SJCRH30 (cell line): ENCODE measurements at regions not wholly inside any gene's neighbourhood (a gene's known extent, or its start where the extent isn't known, plus 50 kb on each side); places are given as distances from the start of the nearest gene placed in this dataset.

ENCODE experiments used
- DNase-seq, 2 experiments: peaks; one replicate each; pipeline ENCODE4 v3.0.0-alpha.2; 2015 to 2020
- H3K27ac ChIP-seq: fragments of 250-450 bp; sonication (Bioruptor Pico); 2 replicates; pipeline ENCODE4 v1.5.1; 2020; ENCODE audit warnings: mild to moderate bottlenecking, moderate library complexity
- H3K27me3 ChIP-seq: fragments of 250-450 bp; sonication (Bioruptor Pico); 2 replicates; pipeline ENCODE4 v1.5.1; 2020; ENCODE audit warnings: mild to moderate bottlenecking, moderate library complexity
- H3K36me3 ChIP-seq: fragments of 250-450 bp; sonication (Bioruptor Pico); 2 replicates; pipeline ENCODE4 v1.5.1; 2020; ENCODE audit warnings: mild to moderate bottlenecking, moderate library complexity
- H3K4me1 ChIP-seq: fragments of 250-450 bp; sonication (Bioruptor Pico); 2 replicates; pipeline ENCODE4 v1.5.1; 2020; ENCODE audit warnings: mild to moderate bottlenecking, moderate library complexity
- H3K4me3 ChIP-seq: fragments of 250-450 bp; sonication (Bioruptor Pico); 2 replicates; pipeline ENCODE4 v1.5.1; 2020; ENCODE audit warnings: mild to moderate bottlenecking, moderate library complexity
- H3K9me3 ChIP-seq: fragments of 250-450 bp; sonication (Bioruptor Pico); replicated peaks from 2 replicates; pipeline ENCODE4 v1.5.1; 2020; ENCODE audit warnings: mild to moderate bottlenecking, moderate library complexity

GRCh38 chr5:116834796-116835515 lies 260.3 kb upstream of the SEMA6A start:
- Histone ChIP-seq H3K27ac (peak overlapping the region; percentile 46; the same call in 1 of the 2 replicates), H3K4me1 (peaks cover 14% of the 10 kb centered on the region), H3K27me3 (no peaks in the 10 kb centered on the region), H3K36me3 (no peaks in the 10 kb centered on the region), H3K4me3 (no peak overlapping the region), H3K9me3 (no peaks in the 10 kb centered on the region; the same call in 1 of the 2 replicates)
- DNase-seq = peak in 1 of 2 experiments; percentile 17

GRCh38 chr5:116830079-116830478 lies 255.5 kb upstream of the SEMA6A start:
- Histone ChIP-seq H3K9me3 (no peaks in the 10 kb centered on the region; the same call in 1 of the 2 replicates), H3K36me3 (no peaks in the 10 kb centered on the region), H3K27ac (no peak overlapping the region), H3K27me3 (no peaks in the 10 kb centered on the region), H3K4me3 (no peak overlapping the region), H3K4me1 (peaks cover 8% of the 10 kb centered on the region)
- no peak for DNase-seq

- no peak overlapping the region for H3K27ac ChIP-seq
These were observed 252.5 kb upstream of the SEMA6A start for GRCh38 chr5:116827078-116827477.

GRCh38 chr5:116825486-116825885 lies 250.9 kb upstream of the SEMA6A start:
- H3K27me3 ChIP-seq = no peaks in the 10 kb centered on the region
- no peaks in the 10 kb centered on the region for H3K4me1 ChIP-seq
- H3K4me3 ChIP-seq = no peak overlapping the region
- DNase-seq = no peak
- no peaks in the 10 kb centered on the region; the same call in 1 of the 2 replicates for H3K9me3 ChIP-seq
- no peak overlapping the region for H3K27ac ChIP-seq
- no peaks in the 10 kb centered on the region for H3K36me3 ChIP-seq

More at GRCh38 chr5:116827078-116827477, 252.5 kb upstream of the SEMA6A start:
- Histone ChIP-seq H3K4me1 (no peaks in the 10 kb centered on the region), H3K4me3 (no peak overlapping the region), H3K9me3 (no peaks in the 10 kb centered on the region; the same call in 1 of the 2 replicates), H3K36me3 (no peaks in the 10 kb centered on the region), H3K27me3 (no peaks in the 10 kb centered on the region)
- DNase-seq = no peak

- Histone ChIP-seq H3K9me3 (no peaks in the 10 kb centered on the region; the same call in 1 of the 2 replicates), H3K4me1 (no peaks in the 10 kb centered on the region), H3K4me3 (no peak overlapping the region), H3K27me3 (no peaks in the 10 kb centered on the region), H3K27ac (no peak overlapping the region), H3K36me3 (no peaks in the 10 kb centered on the region)
- no peak for DNase-seq
These were observed 250.3 kb upstream of the SEMA6A start for GRCh38 chr5:116824751-116825438.

- no peaks in the 10 kb centered on the region for H3K36me3 ChIP-seq
- no peaks in the 10 kb centered on the region for H3K9me3 ChIP-seq
- no peaks in the 10 kb centered on the region for H3K27me3 ChIP-seq
- peaks cover 10% of the 10 kb centered on the region for H3K4me1 ChIP-seq
- DNase-seq = no peak
- no peak overlapping the region for H3K4me3 ChIP-seq
- no peak overlapping the region for H3K27ac ChIP-seq
These were observed 240.2 kb upstream of the SEMA6A start for GRCh38 chr5:116814626-116815385.

- peaks cover 10% of the 10 kb centered on the region for H3K4me1 ChIP-seq
- H3K36me3 ChIP-seq = no peaks in the 10 kb centered on the region
- H3K4me3 ChIP-seq = no peak overlapping the region
- DNase-seq = no peak
- no peaks in the 10 kb centered on the region for H3K9me3 ChIP-seq
- no peaks in the 10 kb centered on the region for H3K27me3 ChIP-seq
- H3K27ac ChIP-seq = no peak overlapping the region
These were observed 239.3 kb upstream of the SEMA6A start for GRCh38 chr5:116813906-116814305.

- Histone ChIP-seq H3K27ac (no peak overlapping the region), H3K9me3 (no peaks in the 10 kb centered on the region), H3K4me3 (no peak overlapping the region), H3K27me3 (no peaks in the 10 kb centered on the region), H3K36me3 (no peaks in the 10 kb centered on the region), H3K4me1 (peaks cover 10% of the 10 kb centered on the region)
- no peak for DNase-seq
These were observed 238.7 kb upstream of the SEMA6A start for GRCh38 chr5:116813356-116813755.

GRCh38 chr5:116810951-116811350 lies 236.3 kb upstream of the SEMA6A start:
- Histone ChIP-seq H3K4me3 (no peak overlapping the region), H3K36me3 (no peaks in the 10 kb centered on the region), H3K27ac (no peak overlapping the region), H3K4me1 (peaks cover 8% of the 10 kb centered on the region), H3K9me3 (no peaks in the 10 kb centered on the region), H3K27me3 (no peaks in the 10 kb centered on the region)
- peak in 1 of 2 experiments; percentile 12 for DNase-seq

- Histone ChIP-seq H3K27ac (no peak overlapping the region; the same call in 1 of the 2 replicates), H3K4me3 (no peak overlapping the region), H3K4me1 (0 out of 2 replicates have a peak, but pooled peaks cover 5% of the 10 kb centered on the region), H3K9me3 (no peaks in the 10 kb centered on the region), H3K27me3 (no peaks in the 10 kb centered on the region), H3K36me3 (no peaks in the 10 kb centered on the region)
- peak in 1 of 2 experiments; percentile 57 for DNase-seq
These were observed 232.2 kb upstream of the SEMA6A start for GRCh38 chr5:116806836-116807235.

GRCh38 chr5:116799401-116799800 lies 224.8 kb upstream of the SEMA6A start:
- no peak overlapping the region for H3K27ac ChIP-seq
- H3K9me3 ChIP-seq = no peaks in the 10 kb centered on the region
- H3K4me1 ChIP-seq = no peaks in the 10 kb centered on the region
- DNase-seq = no peak
- H3K36me3 ChIP-seq = no peaks in the 10 kb centered on the region
- no peaks in the 10 kb centered on the region for H3K27me3 ChIP-seq
- H3K4me3 ChIP-seq = no peak overlapping the region

GRCh38 chr5:116795189-116795588 lies 220.6 kb upstream of the SEMA6A start:
- Histone ChIP-seq H3K27ac (no peak overlapping the region), H3K4me1 (no peaks in the 10 kb centered on the region), H3K4me3 (no peak overlapping the region), H3K9me3 (peaks cover 7% of the 10 kb centered on the region; the same call in 1 of the 2 replicates), H3K27me3 (no peaks in the 10 kb centered on the region), H3K36me3 (no peaks in the 10 kb centered on the region)
- DNase-seq = no peak

- Histone ChIP-seq H3K27ac (no peak overlapping the region), H3K4me3 (no peak overlapping the region), H3K36me3 (no peaks in the 10 kb centered on the region), H3K9me3 (peaks cover 10% of the 10 kb centered on the region; the same call in 1 of the 2 replicates), H3K27me3 (no peaks in the 10 kb centered on the region), H3K4me1 (no peaks in the 10 kb centered on the region)
- DNase-seq = no peak
These were observed 214.9 kb upstream of the SEMA6A start for GRCh38 chr5:116789522-116789921.

GRCh38 chr5:116788851-116789403 lies 214.3 kb upstream of the SEMA6A start:
- Histone ChIP-seq H3K36me3 (no peaks in the 10 kb centered on the region), H3K9me3 (peaks cover 10% of the 10 kb centered on the region; the same call in 1 of the 2 replicates), H3K4me1 (no peaks in the 10 kb centered on the region), H3K4me3 (no peak overlapping the region), H3K27me3 (no peaks in the 10 kb centered on the region), H3K27ac (no peak overlapping the region)
- no peak for DNase-seq
